ENCODE measurements at regions not wholly inside any gene's neighbourhood (a gene's known extent, or its start where the extent isn't known, plus 50 kb on each side); places are given as distances from the start of the nearest gene placed in this dataset.

DNA sequence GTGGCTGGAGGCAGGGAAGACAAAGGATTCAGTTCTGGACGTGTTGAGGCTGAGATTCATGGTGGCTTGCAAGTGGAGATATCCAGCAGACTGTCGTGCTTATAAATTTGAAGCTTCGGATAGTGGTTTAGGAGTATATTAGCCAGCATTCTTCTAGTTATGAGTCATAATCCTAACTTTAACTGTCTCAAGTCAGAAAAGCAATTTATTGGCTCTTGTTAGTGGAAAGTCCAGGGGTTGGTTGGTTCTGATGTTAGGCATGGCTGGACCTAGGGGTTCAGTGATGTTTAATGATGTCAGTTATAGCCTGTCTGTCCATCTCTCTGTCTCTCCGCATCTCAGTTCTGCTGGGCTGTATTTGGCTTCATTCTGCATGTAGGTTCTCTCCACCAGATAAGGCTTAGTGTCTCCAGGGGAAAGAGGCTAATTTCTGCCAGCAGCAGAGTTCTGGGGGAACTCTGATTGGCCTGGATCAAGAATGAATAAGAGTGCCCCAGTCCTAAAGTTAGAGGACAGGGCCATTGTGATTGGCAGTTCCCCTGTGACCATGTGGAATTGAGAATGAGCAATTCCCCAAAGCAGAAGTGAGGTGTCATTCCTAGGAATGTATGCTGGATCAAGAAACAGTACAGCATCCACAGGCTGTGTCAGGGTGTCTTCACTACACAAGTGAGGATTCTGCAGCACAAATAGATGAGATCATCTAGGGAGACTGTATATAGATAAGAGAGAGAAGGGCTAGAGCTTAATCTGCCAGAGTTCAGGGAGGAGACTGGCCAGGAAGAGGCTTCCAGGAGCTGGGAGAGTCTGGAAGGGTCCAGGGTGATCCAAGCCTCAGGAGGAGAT is 72.9 kb upstream of the SHB start (continued):
- TF ChIP-seq, protein P1, sequence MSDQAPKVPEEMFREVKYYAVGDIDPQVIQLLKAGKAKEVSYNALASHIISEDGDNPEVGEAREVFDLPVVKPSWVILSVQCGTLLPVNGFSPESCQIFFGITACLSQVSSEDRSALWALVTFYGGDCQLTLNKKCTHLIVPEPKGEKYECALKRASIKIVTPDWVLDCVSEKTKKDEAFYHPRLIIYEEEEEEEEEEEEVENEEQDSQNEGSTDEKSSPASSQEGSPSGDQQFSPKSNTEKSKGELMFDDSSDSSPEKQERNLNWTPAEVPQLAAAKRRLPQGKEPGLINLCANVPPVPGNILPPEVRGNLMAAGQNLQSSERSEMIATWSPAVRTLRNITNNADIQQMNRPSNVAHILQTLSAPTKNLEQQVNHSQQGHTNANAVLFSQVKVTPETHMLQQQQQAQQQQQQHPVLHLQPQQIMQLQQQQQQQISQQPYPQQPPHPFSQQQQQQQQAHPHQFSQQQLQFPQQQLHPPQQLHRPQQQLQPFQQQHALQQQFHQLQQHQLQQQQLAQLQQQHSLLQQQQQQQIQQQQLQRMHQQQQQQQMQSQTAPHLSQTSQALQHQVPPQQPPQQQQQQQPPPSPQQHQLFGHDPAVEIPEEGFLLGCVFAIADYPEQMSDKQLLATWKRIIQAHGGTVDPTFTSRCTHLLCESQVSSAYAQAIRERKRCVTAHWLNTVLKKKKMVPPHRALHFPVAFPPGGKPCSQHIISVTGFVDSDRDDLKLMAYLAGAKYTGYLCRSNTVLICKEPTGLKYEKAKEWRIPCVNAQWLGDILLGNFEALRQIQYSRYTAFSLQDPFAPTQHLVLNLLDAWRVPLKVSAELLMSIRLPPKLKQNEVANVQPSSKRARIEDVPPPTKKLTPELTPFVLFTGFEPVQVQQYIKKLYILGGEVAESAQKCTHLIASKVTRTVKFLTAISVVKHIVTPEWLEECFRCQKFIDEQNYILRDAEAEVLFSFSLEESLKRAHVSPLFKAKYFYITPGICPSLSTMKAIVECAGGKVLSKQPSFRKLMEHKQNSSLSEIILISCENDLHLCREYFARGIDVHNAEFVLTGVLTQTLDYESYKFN (CRISPR knock-in tag; conservative IDR thresholded peaks at IDR 0.05), result no peak
- TF ChIP-seq SP140L (CRISPR knock-in tag; IDR thresholded peaks at IDR 0.05; ENCODE audit: borderline replicate concordance), result no peak

DNA sequence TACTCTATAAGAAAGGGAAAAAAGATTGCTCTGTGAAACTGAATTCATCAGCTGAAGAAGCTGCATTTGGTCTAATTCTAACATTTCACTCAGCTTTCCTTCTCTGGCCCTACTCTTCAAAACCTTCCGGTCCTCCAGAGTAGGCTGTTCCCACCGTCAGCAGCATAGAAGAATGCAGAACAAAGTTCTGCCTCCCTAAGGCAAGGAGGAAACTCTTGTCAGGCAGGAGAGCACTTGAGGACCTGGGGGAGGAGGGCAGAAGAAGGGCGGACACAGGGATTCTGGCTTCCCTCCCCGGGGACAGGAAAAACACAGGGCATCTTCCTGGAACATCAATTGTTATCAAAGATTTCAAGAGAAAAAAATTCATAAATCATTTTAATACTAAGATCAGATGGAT is 69.2 kb upstream of the SHB start:
- ChIA-PET POLR2A (no interaction called here), CTCF (ENCODE audit: low intra/inter-chr PET ratio, low total read pairs) (no interaction called here)
- intact Hi-C loops (cut with micrococcal nuclease; ENCODE audit: unreplicated experiment), result no loop called here
- Histone ChIP-seq H3K9ac (ENCODE audit: insufficient read depth, low read depth, low read length) (no peak overlapping the region), H3K4me3 (replicated peaks in 1 of 3; ENCODE audit: insufficient read depth in 1 of 3, low read depth in 2 of 3, low read length in 3 of 3) (no peak overlapping the region), H4K20me1 (ENCODE audit: insufficient read depth, low read length) (0 out of 2 replicates have a peak, but pooled peaks cover 3% of the 10 kb centered on the region), H3K9me3 (ENCODE audit: low read length) (no peaks in the 10 kb centered on the region), H3K36me3 (replicated peaks in 1 of 2; ENCODE audit: control insufficient read depth in 1 of 2, insufficient read depth in 2 of 2, low read length in 2 of 2) (no peaks in the 10 kb centered on the region), H3K79me2 (ENCODE audit: insufficient read depth, low read length) (no peaks in the 10 kb centered on the region), H3K27me3 (ENCODE audit: control insufficient read depth in 1 of 2, insufficient read depth in 2 of 2, low read length in 2 of 2) (peaks cover 1 to 45% of the 10 kb centered on the region in 2 experiments; a peak in 4 of 5 replicates), H3K27ac (ENCODE audit: extremely low read length, insufficient read depth, low read length) (no peak overlapping the region), H2AFZ (ENCODE audit: low read length) (no peak overlapping the region), H3K4me2 (ENCODE audit: low read depth, low read length) (no peak overlapping the region), H3K4me1 (ENCODE audit: insufficient read depth, low read length) (no peaks in the 10 kb centered on the region)
- 53% methylated on average over 4 of the region's 4 CpGs for WGBS (ENCODE audit: low lambda C conversion rate)
- ATAC-seq (no peak), DNase-seq (ENCODE audit: low spot score) (no peak), FAIRE-seq (no peak)
- in situ Hi-C loops (cut with HindIII; ENCODE audit: extremely low pct_ligation_motif_present, low pct_unique_long_range_greater_than_20kb), result no loop called here
- TF ChIP-seq NFYC (CRISPR knock-in tag; IDR thresholded peaks at IDR 0.05) (no peak), MED8 (CRISPR knock-in tag; IDR thresholded peaks at IDR 0.05; ENCODE audit: insufficient replicate concordance) (no peak), ZNF747 (CRISPR knock-in tag; IDR thresholded peaks at IDR 0.05; ENCODE audit: borderline replicate concordance) (no peak), ZNF790 (CRISPR knock-in tag; IDR thresholded peaks at IDR 0.05; ENCODE audit: borderline replicate concordance) (no peak), TBX3 (IDR thresholded peaks at IDR 0.05; ENCODE audit: borderline replicate concordance) (no peak), MIER2 (CRISPR knock-in tag; IDR thresholded peaks at IDR 0.05) (no peak)
- TF ChIP-seq, protein P2, sequence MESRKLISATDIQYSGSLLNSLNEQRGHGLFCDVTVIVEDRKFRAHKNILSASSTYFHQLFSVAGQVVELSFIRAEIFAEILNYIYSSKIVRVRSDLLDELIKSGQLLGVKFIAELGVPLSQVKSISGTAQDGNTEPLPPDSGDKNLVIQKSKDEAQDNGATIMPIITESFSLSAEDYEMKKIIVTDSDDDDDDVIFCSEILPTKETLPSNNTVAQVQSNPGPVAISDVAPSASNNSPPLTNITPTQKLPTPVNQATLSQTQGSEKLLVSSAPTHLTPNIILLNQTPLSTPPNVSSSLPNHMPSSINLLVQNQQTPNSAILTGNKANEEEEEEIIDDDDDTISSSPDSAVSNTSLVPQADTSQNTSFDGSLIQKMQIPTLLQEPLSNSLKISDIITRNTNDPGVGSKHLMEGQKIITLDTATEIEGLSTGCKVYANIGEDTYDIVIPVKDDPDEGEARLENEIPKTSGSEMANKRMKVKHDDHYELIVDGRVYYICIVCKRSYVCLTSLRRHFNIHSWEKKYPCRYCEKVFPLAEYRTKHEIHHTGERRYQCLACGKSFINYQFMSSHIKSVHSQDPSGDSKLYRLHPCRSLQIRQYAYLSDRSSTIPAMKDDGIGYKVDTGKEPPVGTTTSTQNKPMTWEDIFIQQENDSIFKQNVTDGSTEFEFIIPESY (CRISPR knock-in tag; IDR thresholded peaks at IDR 0.05), result no peak
- BruUV-seq (replicated peaks), result no TSS peak
